Transverse colon (tissue), 4 donors: ENCODE measurements at regions not wholly inside any gene's neighbourhood (a gene's known extent, or its start where the extent isn't known, plus 50 kb on each side); places are given as distances from the start of the nearest gene placed in this dataset.

Experiments
- DNase-seq: peaks from one replicate; pipeline ENCODE4 v3.0.0-alpha.2; 2019
- H3K27ac ChIP-seq, 4 donors: fragments of 200-600 bp; sonication (generic); 2 replicates each; pipeline ENCODE4 v1.5.1; 2016 to 2018; ENCODE audit warnings: inconsistent platforms in 4 of 4
- H3K27me3 ChIP-seq: fragments of 200-600 bp; sonication (generic); 2 replicates; pipeline ENCODE4 v1.5.1; 2017; ENCODE audit warnings: inconsistent platforms
- H3K36me3 ChIP-seq, 4 donors: fragments of 200-600 bp; sonication (generic); 2 replicates each; pipeline ENCODE4 v1.5.1; 2017 to 2019; ENCODE audit warnings: inconsistent platforms in 4 of 4
- H3K4me1 ChIP-seq, 4 donors: fragments of 200-600 bp; sonication (generic); 2 replicates each; pipeline ENCODE4 v1.5.1; 2017 to 2020; ENCODE audit warnings: inconsistent platforms in 4 of 4
- H3K4me3 ChIP-seq, 4 donors: fragments of 200-600 bp; sonication (generic); 1 replicate in 1 of 4; 2 replicates in 3 of 4; pipeline versions ENCODE4 v1.5.1 to v1.6.1; 2017 to 2019; ENCODE audit warnings: inconsistent platforms in 4 of 4
- H3K9me3 ChIP-seq, 2 donors: fragments of 200-600 bp; sonication (generic); 2 replicates each; pipeline ENCODE4 v1.5.1; 2017 to 2019; ENCODE audit warnings: inconsistent platforms in 2 of 2
- CTCF ChIP-seq, 5 experiments: fragments of 200-600 bp in 3 of 5; fragments of 450-650 bp in 2 of 5; sonication (generic) in 3 of 5; IDR thresholded peaks; 1 replicate in 2 of 5; 2 replicates in 3 of 5; pipeline ENCODE4 v1.5.1; 2016 to 2017; ENCODE audit warnings: antibody characterized with exemption in 5 of 5, inconsistent platforms in 3 of 5, mild to moderate bottlenecking in 2 of 5, moderate library complexity in 1 of 5
- EP300 ChIP-seq: sonication (generic); formaldehyde crosslinking; IDR thresholded peaks from one replicate; pipeline ENCODE4 v1.6.1; 2017; ENCODE audit warnings: antibody characterized with exemption, low read depth
- POLR2A ChIP-seq: fragments of 450-650 bp; IDR thresholded peaks from one replicate; pipeline ENCODE4 v1.6.1; 2016; ENCODE audit warnings: antibody characterized with exemption, mild to moderate bottlenecking, moderate library complexity
- POLR2AphosphoS5 ChIP-seq, 3 donors: sonication (generic); formaldehyde crosslinking; IDR thresholded peaks; one replicate each; pipeline ENCODE4 v1.6.1; 2016; ENCODE audit warnings: antibody characterized with exemption in 3 of 3
- WGBS, 2 donors: methylation state at CpG; one replicate each; pipeline ENCODE4 v1.1.5; 2018; ENCODE audit warnings: low coverage in 1 of 2; 5-methylcytosine and 5-hydroxymethylcytosine counted together
- in situ Hi-C, 4 donors: fragments of 200-750 bp; cut with MboI; loops; one replicate each; pipeline versions ENCODE4 v1.15.0 to v1.15.1; 2017; ENCODE audit warnings: low sequenced_read_pairs in 3 of 4, low pct_ligation_motif_present in 1 of 4, low pct_unique_long_range_greater_than_20kb in 1 of 4
- intact Hi-C: fragments of 100-400 bp; cut with DNase I; formaldehyde crosslinking; loops from one replicate; pipeline ENCODE4 v1.15.1; 2023; ENCODE audit warnings: low total_unique reads

- no peak overlapping the region for H3K4me3 ChIP-seq
- H3K27me3 ChIP-seq = no peaks in the 10 kb centered on the region
- in situ Hi-C loops = no loop called here
- TF ChIP-seq CTCF (IDR thresholded peaks at IDR 0.05) (no peak), POLR2A (no peak), POLR2AphosphoS5 (IDR thresholded peaks at IDR 0.05) (no peak), EP300 (no peak)
- DNase-seq = no peak
- H3K27ac ChIP-seq = no peak overlapping the region
- no peaks in the 10 kb centered on the region for H3K4me1 ChIP-seq
- WGBS, 2 donors = 40 to 42% methylated on average over 6 of the region's 6 CpGs
- no peaks in the 10 kb centered on the region for H3K9me3 ChIP-seq
- H3K36me3 ChIP-seq = no peaks in the 10 kb centered on the region
- intact Hi-C loops = no loop called here
Measured at GRCh38 chr1:218671573-218671972, 326.4 kb downstream of the TGFB2 start.

- in situ Hi-C loops = no loop called here
- no peaks in the 10 kb centered on the region for H3K27me3 ChIP-seq
- WGBS, 2 donors = 49 to 63% methylated on average over 2 of the region's 2 CpGs
Measured at GRCh38 chr1:218673170-218673569, 328.0 kb downstream of the TGFB2 start.

GRCh38 chr1:218674280-218674773 is 329.2 kb downstream of the TGFB2 start:
- DNase-seq = no peak
- no peak overlapping the region for H3K4me3 ChIP-seq
- no peak overlapping the region for H3K27ac ChIP-seq
- H3K9me3 ChIP-seq = no peaks in the 10 kb centered on the region
- H3K36me3 ChIP-seq = no peaks in the 10 kb centered on the region
- intact Hi-C loops = no loop called here
- no peaks in the 10 kb centered on the region for H3K4me1 ChIP-seq
- TF ChIP-seq EP300 = no peak
- no peak for TF ChIP-seq POLR2A
- TF ChIP-seq CTCF (IDR thresholded peaks at IDR 0.05) = no peak
- TF ChIP-seq POLR2AphosphoS5 (IDR thresholded peaks at IDR 0.05) = no peak
- WGBS, 2 donors = 35 to 48% methylated on average over 6 to 9 of the region's 9 CpGs
- in situ Hi-C loops = no loop called here
- H3K27me3 ChIP-seq = no peaks in the 10 kb centered on the region

More at GRCh38 chr1:218673170-218673569, 328.0 kb downstream of the TGFB2 start:
- no peak for DNase-seq
- Histone ChIP-seq H3K4me3 (no peak overlapping the region), H3K27ac (no peak overlapping the region), H3K36me3 (no peaks in the 10 kb centered on the region), H3K9me3 (no peaks in the 10 kb centered on the region), H3K4me1 (no peaks in the 10 kb centered on the region)
- TF ChIP-seq CTCF (IDR thresholded peaks at IDR 0.05) (no peak), EP300 (no peak), POLR2A (no peak), POLR2AphosphoS5 (IDR thresholded peaks at IDR 0.05) (no peak)
- intact Hi-C loops = no loop called here

GRCh38 chr1:218677026-218677425 is 331.9 kb downstream of the TGFB2 start:
- no peaks in the 10 kb centered on the region for H3K9me3 ChIP-seq
- in situ Hi-C loops = no loop called here
- WGBS, 2 donors = 67 to 68% methylated on average over 6 to 7 of the region's 7 CpGs
- intact Hi-C loops = no loop called here
- H3K36me3 ChIP-seq = no peaks in the 10 kb centered on the region
- H3K27ac ChIP-seq = no peak overlapping the region
- H3K4me1 ChIP-seq = no peaks in the 10 kb centered on the region
- no peak for DNase-seq
- no peak overlapping the region for H3K4me3 ChIP-seq
- H3K27me3 ChIP-seq = no peaks in the 10 kb centered on the region
- TF ChIP-seq POLR2AphosphoS5 (IDR thresholded peaks at IDR 0.05) (no peak), CTCF (IDR thresholded peaks at IDR 0.05) (no peak)
